GM21737 (cell line): ENCODE measurements at regions not wholly inside any gene's neighbourhood (a gene's known extent, or its start where the extent isn't known, plus 50 kb on each side); places are given as distances from the start of the nearest gene placed in this dataset.

Experiments
- ATAC-seq: cut with Tn5 transposase; IDR thresholded peaks from one replicate; pipeline ENCODE4 v1.9.1; 2021; ENCODE audit warnings: mild to moderate bottlenecking, moderate library complexity; ENCODE audit not compliant: unreplicated experiment

- ATAC-seq = no peak
Measured at GRCh38 chr19:29467824-29468401, 57.9 kb upstream of the VSTM2B start.

DNA sequence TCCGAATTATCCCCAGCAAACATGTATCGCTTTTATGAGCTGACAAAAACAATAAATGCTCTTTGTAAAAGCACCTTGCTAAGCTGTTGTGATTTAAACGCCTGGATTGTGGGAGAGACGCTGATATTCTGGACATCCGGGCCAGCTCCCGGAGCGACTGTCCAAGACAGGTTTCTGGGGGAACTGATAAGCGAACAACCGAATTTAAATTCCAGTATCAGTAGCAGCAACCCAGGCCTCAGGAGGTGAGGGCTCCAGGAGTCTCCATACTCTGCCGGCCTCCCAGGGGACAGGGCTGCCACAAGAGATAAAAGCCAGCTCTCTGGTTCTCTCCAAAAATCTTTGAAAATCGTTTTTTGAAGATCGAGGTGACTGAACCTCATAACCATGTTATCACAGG, 50.3 kb upstream of the VSTM2B start:
- no peak for ATAC-seq
